ENCODE measurements at regions not wholly inside any gene's neighbourhood (a gene's known extent, or its start where the extent isn't known, plus 50 kb on each side); places are given as distances from the start of the nearest gene placed in this dataset.

- TF ChIP-seq, protein P1, sequence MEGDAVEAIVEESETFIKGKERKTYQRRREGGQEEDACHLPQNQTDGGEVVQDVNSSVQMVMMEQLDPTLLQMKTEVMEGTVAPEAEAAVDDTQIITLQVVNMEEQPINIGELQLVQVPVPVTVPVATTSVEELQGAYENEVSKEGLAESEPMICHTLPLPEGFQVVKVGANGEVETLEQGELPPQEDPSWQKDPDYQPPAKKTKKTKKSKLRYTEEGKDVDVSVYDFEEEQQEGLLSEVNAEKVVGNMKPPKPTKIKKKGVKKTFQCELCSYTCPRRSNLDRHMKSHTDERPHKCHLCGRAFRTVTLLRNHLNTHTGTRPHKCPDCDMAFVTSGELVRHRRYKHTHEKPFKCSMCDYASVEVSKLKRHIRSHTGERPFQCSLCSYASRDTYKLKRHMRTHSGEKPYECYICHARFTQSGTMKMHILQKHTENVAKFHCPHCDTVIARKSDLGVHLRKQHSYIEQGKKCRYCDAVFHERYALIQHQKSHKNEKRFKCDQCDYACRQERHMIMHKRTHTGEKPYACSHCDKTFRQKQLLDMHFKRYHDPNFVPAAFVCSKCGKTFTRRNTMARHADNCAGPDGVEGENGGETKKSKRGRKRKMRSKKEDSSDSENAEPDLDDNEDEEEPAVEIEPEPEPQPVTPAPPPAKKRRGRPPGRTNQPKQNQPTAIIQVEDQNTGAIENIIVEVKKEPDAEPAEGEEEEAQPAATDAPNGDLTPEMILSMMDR (IDR thresholded peaks at IDR 0.05) = no peak
- TF ChIP-seq POLR2AphosphoS5 (IDR thresholded peaks at IDR 0.05; ENCODE audit: low read depth, low read length) = no peak
- TF ChIP-seq, protein P2, sequence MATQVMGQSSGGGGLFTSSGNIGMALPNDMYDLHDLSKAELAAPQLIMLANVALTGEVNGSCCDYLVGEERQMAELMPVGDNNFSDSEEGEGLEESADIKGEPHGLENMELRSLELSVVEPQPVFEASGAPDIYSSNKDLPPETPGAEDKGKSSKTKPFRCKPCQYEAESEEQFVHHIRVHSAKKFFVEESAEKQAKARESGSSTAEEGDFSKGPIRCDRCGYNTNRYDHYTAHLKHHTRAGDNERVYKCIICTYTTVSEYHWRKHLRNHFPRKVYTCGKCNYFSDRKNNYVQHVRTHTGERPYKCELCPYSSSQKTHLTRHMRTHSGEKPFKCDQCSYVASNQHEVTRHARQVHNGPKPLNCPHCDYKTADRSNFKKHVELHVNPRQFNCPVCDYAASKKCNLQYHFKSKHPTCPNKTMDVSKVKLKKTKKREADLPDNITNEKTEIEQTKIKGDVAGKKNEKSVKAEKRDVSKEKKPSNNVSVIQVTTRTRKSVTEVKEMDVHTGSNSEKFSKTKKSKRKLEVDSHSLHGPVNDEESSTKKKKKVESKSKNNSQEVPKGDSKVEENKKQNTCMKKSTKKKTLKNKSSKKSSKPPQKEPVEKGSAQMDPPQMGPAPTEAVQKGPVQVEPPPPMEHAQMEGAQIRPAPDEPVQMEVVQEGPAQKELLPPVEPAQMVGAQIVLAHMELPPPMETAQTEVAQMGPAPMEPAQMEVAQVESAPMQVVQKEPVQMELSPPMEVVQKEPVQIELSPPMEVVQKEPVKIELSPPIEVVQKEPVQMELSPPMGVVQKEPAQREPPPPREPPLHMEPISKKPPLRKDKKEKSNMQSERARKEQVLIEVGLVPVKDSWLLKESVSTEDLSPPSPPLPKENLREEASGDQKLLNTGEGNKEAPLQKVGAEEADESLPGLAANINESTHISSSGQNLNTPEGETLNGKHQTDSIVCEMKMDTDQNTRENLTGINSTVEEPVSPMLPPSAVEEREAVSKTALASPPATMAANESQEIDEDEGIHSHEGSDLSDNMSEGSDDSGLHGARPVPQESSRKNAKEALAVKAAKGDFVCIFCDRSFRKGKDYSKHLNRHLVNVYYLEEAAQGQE (IDR thresholded peaks at IDR 0.05; ENCODE audit: insufficient read depth in 1 of 2, low read depth in 2 of 2, low read length in 1 of 2) = no peak
Measured at GRCh38 chr5:128626536-128627090, 88.6 kb upstream of the FBN2 start.
